GM12892 (cell line): ENCODE measurements at regions not wholly inside any gene's neighbourhood (a gene's known extent, or its start where the extent isn't known, plus 50 kb on each side); places are given as distances from the start of the nearest gene placed in this dataset.

Source experiments
- POLR2A ChIP-seq: IDR thresholded peaks from 2 replicates; pipeline ENCODE4 v1.6.1; 2011; ENCODE audit warnings: low read depth, low read length, control low read depth
- POLR2AphosphoS5 ChIP-seq: IDR thresholded peaks from 2 replicates; pipeline ENCODE4 v1.6.1; 2011; ENCODE audit warnings: low read depth, low read length, control low read depth

DNA sequence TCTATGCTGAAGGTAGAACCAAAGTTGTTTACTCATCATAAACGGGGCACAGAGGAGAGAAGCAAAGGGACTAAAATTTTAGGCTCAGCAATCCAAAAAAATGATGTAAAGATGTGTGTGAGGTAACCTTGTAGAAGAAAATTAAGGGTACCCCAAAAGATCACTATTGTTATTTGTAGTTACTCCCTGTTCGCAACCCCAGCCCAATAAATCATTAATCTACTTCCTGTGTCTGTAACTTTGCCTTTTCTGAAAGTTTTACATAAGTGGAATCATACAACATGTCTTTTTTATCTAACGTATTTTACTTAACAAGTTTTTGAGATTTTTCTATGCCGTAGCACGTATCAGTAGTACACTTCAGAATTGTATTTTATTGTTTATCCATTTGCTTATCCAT, 1114.8 kb upstream of the GJE1 start:
- TF ChIP-seq POLR2A, result no peak
- no peak for TF ChIP-seq POLR2AphosphoS5
